NB4 (cell line): ENCODE measurements at regions not wholly inside any gene's neighbourhood (a gene's known extent, or its start where the extent isn't known, plus 50 kb on each side); places are given as distances from the start of the nearest gene placed in this dataset.

Experiments
- CTCF ChIP-seq: IDR thresholded peaks from one replicate; pipeline ENCODE4 v1.5.1; 2012; ENCODE audit warnings: low read depth, low read length
- MAX ChIP-seq: IDR thresholded peaks from 2 replicates; pipeline ENCODE4 v1.6.1; 2011; ENCODE audit warnings: low read depth, low read length
- POLR2A ChIP-seq: IDR thresholded peaks from 2 replicates; pipeline ENCODE4 v1.6.1; 2011; ENCODE audit warnings: mild to moderate bottlenecking; ENCODE audit not compliant: insufficient read length; ENCODE audit errors: extremely low read depth

- TF ChIP-seq CTCF (no peak), POLR2A (no peak), MAX (no peak)
Observed at GRCh38 chr6:169316651-169317050, 63.0 kb upstream of the THBS2 start.
